Loucy (cell line): ENCODE measurements at regions not wholly inside any gene's neighbourhood (a gene's known extent, or its start where the extent isn't known, plus 50 kb on each side); places are given as distances from the start of the nearest gene placed in this dataset.
A peak's percentile ranks its signal among the peaks of the same experiment; 100 is the strongest.

Source experiments
- CTCF ChIP-seq: fragments of 200-600 bp; sonication (generic); conservative IDR thresholded peaks from 2 replicates; pipeline ENCODE4 v1.5.1; 2014; ENCODE audit warnings: mild to moderate bottlenecking, antibody characterized with exemption, low read length
- EZH2phosphoT487 ChIP-seq: fragments of 200-600 bp; IDR thresholded peaks from 2 replicates; pipeline ENCODE4 v1.6.1; 2018; ENCODE audit warnings: antibody characterized with exemption, mild to moderate bottlenecking, moderate library complexity, borderline replicate concordance

GRCh38 chr6:80605165-80605989 lies 498.9 kb downstream of the BCKDHB start:
- TF ChIP-seq CTCF, result peak; percentile 82
- TF ChIP-seq EZH2phosphoT487, result no peak
